ENCODE measurements at regions not wholly inside any gene's neighbourhood (a gene's known extent, or its start where the extent isn't known, plus 50 kb on each side); places are given as distances from the start of the nearest gene placed in this dataset.

DNA sequence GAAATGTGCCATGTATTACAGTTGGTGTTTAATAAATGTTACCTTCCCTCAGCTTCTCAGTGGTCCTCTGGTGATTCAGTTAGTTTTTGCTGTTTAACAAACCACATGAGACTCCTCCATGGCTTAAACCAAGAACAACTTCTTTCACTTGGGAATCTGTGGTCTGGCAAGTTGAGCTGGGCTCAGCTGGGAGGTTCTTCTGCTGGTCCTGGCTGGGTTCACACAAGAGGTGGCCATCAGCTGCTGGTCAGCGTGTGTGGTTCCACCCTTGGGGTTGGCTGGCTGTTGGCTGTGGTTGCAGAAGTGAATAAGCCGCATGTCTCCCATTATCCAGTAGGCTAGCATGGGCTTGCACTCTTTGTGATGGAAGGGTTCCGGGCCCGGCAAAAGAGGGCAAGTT is 160.5 kb downstream of the MIAT start:
- Histone ChIP-seq H3K4me1 (ENCODE audit: control insufficient read depth in 2 of 2, insufficient read depth in 1 of 2, low read depth in 1 of 2, low read length in 2 of 2) (peaks cover 0 to 1% of the 10 kb centered on the region in 2 donors), H3K18ac (ENCODE audit: low read length) (no peak overlapping the region), H3K4me3 (ENCODE audit: low read length in 2 of 2) (no peak overlapping the region), H3K9ac (ENCODE audit: low read depth, low read length, poor library complexity) (no peak overlapping the region), H3K36me3 (replicated peaks in 1 of 2; ENCODE audit: control insufficient read depth in 2 of 2, insufficient read depth in 2 of 2, low read length in 2 of 2) (no peaks in the 10 kb centered on the region), H3K9me3 (replicated peaks in 1 of 2; ENCODE audit: control insufficient read depth in 2 of 2, insufficient read depth in 1 of 2, low read depth in 1 of 2, low read length in 2 of 2) (peaks cover 0 to 8% of the 10 kb centered on the region in 2 donors), H4K8ac (ENCODE audit: low read depth, low read length) (no peak overlapping the region), H2BK12ac (ENCODE audit: low read length) (no peak overlapping the region), H2AFZ (ENCODE audit: low read length) (no peak overlapping the region), H2BK5ac (ENCODE audit: low read length) (no peak overlapping the region), H3K23ac (ENCODE audit: low read depth, low read length, poor library complexity) (no peak overlapping the region), H3K79me1 (ENCODE audit: low read depth, low read length) (no peaks in the 10 kb centered on the region), H3K27me3 (ENCODE audit: control insufficient read depth in 3 of 3, insufficient read depth in 3 of 3, low read depth in 1 of 3, low read length in 3 of 3) (no peaks in the 10 kb centered on the region), H3K27ac (replicated peaks; ENCODE audit: low read length) (no peak overlapping the region), H2BK15ac (ENCODE audit: low read length) (no peak overlapping the region), H2BK120ac (ENCODE audit: low read depth, low read length) (no peak overlapping the region), H3K14ac (ENCODE audit: low read length) (no peak overlapping the region), H3K4ac (ENCODE audit: low read length) (no peak overlapping the region), H4K91ac (ENCODE audit: low read depth, low read length, poor library complexity) (no peak overlapping the region), H3K4me2 (ENCODE audit: insufficient read depth, low read length, poor library complexity, severe bottlenecking) (no peak overlapping the region), H2AK5ac (ENCODE audit: low read depth, low read length) (no peak overlapping the region)
- no peak for DNase-seq (ENCODE audit: low spot score)
- WGBS, 2 donors (ENCODE audit: extremely low coverage in 2 of 2, insufficient read length in 2 of 2, insufficient replicate concordance in 1 of 2): no CpG with 5 or more reads among the region's 4 CpGs

- H2BK5ac ChIP-seq (ENCODE audit: low read length): no peak overlapping the region
- no peaks in the 10 kb centered on the region for H3K27me3 ChIP-seq (ENCODE audit: control insufficient read depth in 3 of 3, insufficient read depth in 3 of 3, low read depth in 1 of 3, low read length in 3 of 3)
- no peak for DNase-seq (ENCODE audit: low spot score)
- no peak overlapping the region for H4K8ac ChIP-seq (ENCODE audit: low read depth, low read length)
- no peaks in the 10 kb centered on the region for H3K36me3 ChIP-seq (replicated peaks in 1 of 2; ENCODE audit: control insufficient read depth in 2 of 2, insufficient read depth in 2 of 2, low read length in 2 of 2)
- H3K18ac ChIP-seq (ENCODE audit: low read length): no peak overlapping the region
- no peak overlapping the region for H3K4me3 ChIP-seq (ENCODE audit: low read length in 2 of 2)
- H3K4me1 ChIP-seq (ENCODE audit: control insufficient read depth in 2 of 2, insufficient read depth in 1 of 2, low read depth in 1 of 2, low read length in 2 of 2): peaks cover 0 to 5% of the 10 kb centered on the region in 2 donors
- H2BK15ac ChIP-seq (ENCODE audit: low read length): no peak overlapping the region
- no CpG with 5 or more reads among the region's 4 CpGs for whole genome bisulfite sequencing, 2 donors (ENCODE audit: extremely low coverage in 2 of 2, insufficient read length in 2 of 2, insufficient replicate concordance in 1 of 2)
- no peak overlapping the region for H3K27ac ChIP-seq (replicated peaks; ENCODE audit: low read length)
- no peak overlapping the region for H2BK120ac ChIP-seq (ENCODE audit: low read depth, low read length)
- no peak overlapping the region for H3K23ac ChIP-seq (ENCODE audit: low read depth, low read length, poor library complexity)
- no peak overlapping the region for H4K91ac ChIP-seq (ENCODE audit: low read depth, low read length, poor library complexity)
- H3K14ac ChIP-seq (ENCODE audit: low read length): no peak overlapping the region
- H3K4me2 ChIP-seq (ENCODE audit: insufficient read depth, low read length, poor library complexity, severe bottlenecking): no peak overlapping the region
- no peak overlapping the region for H2AFZ ChIP-seq (ENCODE audit: low read length)
- H3K4ac ChIP-seq (ENCODE audit: low read length): no peak overlapping the region
- no peak overlapping the region for H2BK12ac ChIP-seq (ENCODE audit: low read length)
- H3K79me1 ChIP-seq (ENCODE audit: low read depth, low read length): no peaks in the 10 kb centered on the region
- no peak overlapping the region for H2AK5ac ChIP-seq (ENCODE audit: low read depth, low read length)
- H3K9ac ChIP-seq (ENCODE audit: low read depth, low read length, poor library complexity): no peak overlapping the region
- peaks cover 0 to 8% of the 10 kb centered on the region in 2 donors for H3K9me3 ChIP-seq (replicated peaks in 1 of 2; ENCODE audit: control insufficient read depth in 2 of 2, insufficient read depth in 1 of 2, low read depth in 1 of 2, low read length in 2 of 2)
Observed at GRCh38 chr22:26821854-26822253, 164.5 kb downstream of the MIAT start.

GRCh38 chr22:26822313-26822712 is 164.9 kb downstream of the MIAT start:
- Histone ChIP-seq H3K4me3 (ENCODE audit: low read length in 2 of 2) (no peak overlapping the region), H4K91ac (ENCODE audit: low read depth, low read length, poor library complexity) (no peak overlapping the region), H3K79me1 (ENCODE audit: low read depth, low read length) (no peaks in the 10 kb centered on the region), H2BK120ac (ENCODE audit: low read depth, low read length) (no peak overlapping the region), H3K27me3 (ENCODE audit: control insufficient read depth in 3 of 3, insufficient read depth in 3 of 3, low read depth in 1 of 3, low read length in 3 of 3) (no peaks in the 10 kb centered on the region), H3K4me2 (ENCODE audit: insufficient read depth, low read length, poor library complexity, severe bottlenecking) (no peak overlapping the region), H3K23ac (ENCODE audit: low read depth, low read length, poor library complexity) (no peak overlapping the region), H3K9ac (ENCODE audit: low read depth, low read length, poor library complexity) (no peak overlapping the region), H2BK5ac (ENCODE audit: low read length) (no peak overlapping the region), H2BK15ac (ENCODE audit: low read length) (no peak overlapping the region), H3K36me3 (replicated peaks in 1 of 2; ENCODE audit: control insufficient read depth in 2 of 2, insufficient read depth in 2 of 2, low read length in 2 of 2) (no peaks in the 10 kb centered on the region), H2AK5ac (ENCODE audit: low read depth, low read length) (no peak overlapping the region), H2BK12ac (ENCODE audit: low read length) (no peak overlapping the region), H3K27ac (replicated peaks; ENCODE audit: low read length) (no peak overlapping the region), H4K8ac (ENCODE audit: low read depth, low read length) (no peak overlapping the region), H3K4me1 (ENCODE audit: control insufficient read depth in 2 of 2, insufficient read depth in 1 of 2, low read depth in 1 of 2, low read length in 2 of 2) (peaks cover 0 to 5% of the 10 kb centered on the region in 2 donors), H3K4ac (ENCODE audit: low read length) (no peak overlapping the region), H2AFZ (ENCODE audit: low read length) (no peak overlapping the region), H3K9me3 (replicated peaks in 1 of 2; ENCODE audit: control insufficient read depth in 2 of 2, insufficient read depth in 1 of 2, low read depth in 1 of 2, low read length in 2 of 2) (peaks cover 0 to 8% of the 10 kb centered on the region in 2 donors), H3K18ac (ENCODE audit: low read length) (no peak overlapping the region), H3K14ac (ENCODE audit: low read length) (no peak overlapping the region)
- DNase-seq (ENCODE audit: low spot score): no peak
- WGBS, 2 donors (ENCODE audit: extremely low coverage in 2 of 2, insufficient read length in 2 of 2, insufficient replicate concordance in 1 of 2): no CpG with 5 or more reads among the region's 2 CpGs

GRCh38 chr22:26823966-26824365 is 166.6 kb downstream of the MIAT start:
- Histone ChIP-seq H2AK5ac (ENCODE audit: low read depth, low read length) (no peak overlapping the region), H3K4me1 (ENCODE audit: control insufficient read depth in 2 of 2, insufficient read depth in 1 of 2, low read depth in 1 of 2, low read length in 2 of 2) (peaks cover 0 to 5% of the 10 kb centered on the region in 2 donors), H3K36me3 (replicated peaks in 1 of 2; ENCODE audit: control insufficient read depth in 2 of 2, insufficient read depth in 2 of 2, low read length in 2 of 2) (no peaks in the 10 kb centered on the region), H3K23ac (ENCODE audit: low read depth, low read length, poor library complexity) (no peak overlapping the region), H3K4me2 (ENCODE audit: insufficient read depth, low read length, poor library complexity, severe bottlenecking) (no peak overlapping the region), H3K79me1 (ENCODE audit: low read depth, low read length) (no peaks in the 10 kb centered on the region), H3K9me3 (replicated peaks in 1 of 2; ENCODE audit: control insufficient read depth in 2 of 2, insufficient read depth in 1 of 2, low read depth in 1 of 2, low read length in 2 of 2) (peaks cover 0 to 2% of the 10 kb centered on the region in 2 donors), H3K4ac (ENCODE audit: low read length) (no peak overlapping the region), H2BK12ac (ENCODE audit: low read length) (no peak overlapping the region), H2BK120ac (ENCODE audit: low read depth, low read length) (no peak overlapping the region), H3K4me3 (ENCODE audit: low read length in 2 of 2) (no peak overlapping the region), H2AFZ (ENCODE audit: low read length) (no peak overlapping the region), H3K27me3 (ENCODE audit: control insufficient read depth in 3 of 3, insufficient read depth in 3 of 3, low read depth in 1 of 3, low read length in 3 of 3) (no peaks in the 10 kb centered on the region), H4K91ac (ENCODE audit: low read depth, low read length, poor library complexity) (no peak overlapping the region), H2BK5ac (ENCODE audit: low read length) (no peak overlapping the region), H4K8ac (ENCODE audit: low read depth, low read length) (no peak overlapping the region), H3K9ac (ENCODE audit: low read depth, low read length, poor library complexity) (no peak overlapping the region), H2BK15ac (ENCODE audit: low read length) (no peak overlapping the region), H3K18ac (ENCODE audit: low read length) (no peak overlapping the region), H3K14ac (ENCODE audit: low read length) (no peak overlapping the region), H3K27ac (replicated peaks; ENCODE audit: low read length) (no peak overlapping the region)
- DNase-seq (ENCODE audit: low spot score): no peak
- no CpG with 5 or more reads among the region's 6 CpGs for WGBS, 2 donors (ENCODE audit: extremely low coverage in 2 of 2, insufficient read length in 2 of 2, insufficient replicate concordance in 1 of 2)

Measured in neuronal stem cell (in vitro differentiated cells).